HG02943 (cell line): ENCODE measurements at regions not wholly inside any gene's neighbourhood (a gene's known extent, or its start where the extent isn't known, plus 50 kb on each side); places are given as distances from the start of the nearest gene placed in this dataset.
"Not testable (repeated sequence)": the region's sequence is repeated elsewhere in the genome, so short reads cannot be mapped to it uniquely, and the experiment has no call there.

ENCODE experiments used
- ATAC-seq: cut with Tn5 transposase; IDR thresholded peaks from one replicate; pipeline ENCODE4 v1.9.1; 2021; ENCODE audit warnings: mild to moderate bottlenecking, low read depth, moderate library complexity; ENCODE audit not compliant: unreplicated experiment

- no peak for ATAC-seq
Observed at GRCh38 chr1:185445594-185445993, 128.6 kb upstream of the IVNS1ABP start.

DNA sequence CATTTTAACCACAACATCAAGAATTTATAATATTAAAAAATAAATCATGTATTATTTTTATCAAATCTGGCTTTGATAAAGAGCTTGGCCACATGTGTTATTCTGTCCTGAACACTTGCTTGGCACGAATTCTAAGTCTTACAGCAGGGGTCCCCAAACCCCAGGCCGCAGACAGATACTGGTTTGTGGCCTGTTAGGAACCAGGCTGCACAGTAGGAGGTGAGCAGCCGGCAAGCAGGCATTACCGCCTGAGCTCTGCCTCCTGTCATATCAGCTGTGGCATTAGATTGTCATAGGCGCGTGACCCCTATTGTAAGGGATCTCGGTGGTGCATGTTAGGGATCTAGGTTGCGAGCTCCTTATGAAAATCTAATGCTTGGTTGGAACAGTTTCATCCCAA, 127.6 kb upstream of the IVNS1ABP start:
- no peak for ATAC-seq

- ATAC-seq: no peak
Observed at GRCh38 chr1:185442050-185442449, 125.0 kb upstream of the IVNS1ABP start.

DNA sequence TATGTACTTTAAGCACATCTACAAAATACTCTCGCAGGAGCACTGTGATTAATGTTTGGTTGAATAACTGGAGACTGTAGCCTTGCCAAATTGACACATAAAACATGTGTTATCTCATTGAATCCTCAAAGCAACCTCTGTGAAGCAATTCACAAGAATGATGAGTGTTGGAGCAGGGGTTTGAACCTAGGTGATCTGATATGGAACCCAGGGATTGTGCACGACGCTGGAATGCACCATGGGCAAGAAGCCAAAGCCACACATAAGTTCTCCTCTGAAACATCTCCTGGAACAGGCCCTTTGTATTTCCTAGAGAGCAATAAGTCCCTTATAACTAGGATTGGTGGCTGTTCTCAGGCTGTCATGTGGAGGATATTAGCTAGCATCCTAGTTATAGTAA, 124.6 kb upstream of the IVNS1ABP start:
- no peak for ATAC-seq

DNA sequence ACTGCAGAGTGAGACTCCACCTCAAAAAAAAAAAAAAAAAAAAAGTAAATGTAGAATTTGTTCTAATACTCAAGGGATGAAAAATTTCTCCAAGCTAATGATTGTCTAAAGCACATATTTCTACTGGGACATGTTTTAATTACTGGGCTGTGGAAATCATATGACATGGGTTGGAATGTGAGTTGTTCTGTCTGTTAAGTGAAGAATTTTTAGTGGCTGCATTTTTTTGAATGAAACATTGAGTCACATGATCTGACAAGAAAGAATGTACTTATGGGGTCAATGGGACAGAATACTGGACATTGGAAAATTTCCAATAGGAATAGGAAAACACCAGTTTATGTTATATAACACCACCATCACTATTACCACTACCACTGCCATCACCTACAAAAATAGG, 123.8 kb upstream of the IVNS1ABP start:
- no peak for ATAC-seq

- ATAC-seq: peak; percentile 65
Observed at GRCh38 chr1:185439727-185440415, 122.8 kb upstream of the IVNS1ABP start.

DNA sequence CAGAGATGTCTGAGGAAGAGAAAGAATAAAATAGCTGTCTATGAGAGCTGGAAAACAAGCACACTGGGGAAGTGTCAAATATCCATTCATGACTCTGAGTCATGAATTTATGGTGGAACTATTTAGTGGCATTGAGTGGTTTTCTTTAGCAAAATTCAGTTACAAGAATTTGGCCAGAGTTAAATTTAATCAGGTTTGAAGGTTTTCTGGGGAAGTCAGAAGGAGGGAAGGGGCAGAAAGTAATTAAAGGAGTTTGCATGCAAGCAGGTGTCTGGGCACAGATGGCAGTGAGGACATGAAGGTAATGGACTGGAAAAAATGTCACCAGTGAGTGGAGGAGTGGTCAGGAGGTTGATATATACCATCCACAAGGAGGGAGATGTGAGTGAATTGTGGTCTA, 121.9 kb upstream of the IVNS1ABP start:
- no peak for ATAC-seq

DNA sequence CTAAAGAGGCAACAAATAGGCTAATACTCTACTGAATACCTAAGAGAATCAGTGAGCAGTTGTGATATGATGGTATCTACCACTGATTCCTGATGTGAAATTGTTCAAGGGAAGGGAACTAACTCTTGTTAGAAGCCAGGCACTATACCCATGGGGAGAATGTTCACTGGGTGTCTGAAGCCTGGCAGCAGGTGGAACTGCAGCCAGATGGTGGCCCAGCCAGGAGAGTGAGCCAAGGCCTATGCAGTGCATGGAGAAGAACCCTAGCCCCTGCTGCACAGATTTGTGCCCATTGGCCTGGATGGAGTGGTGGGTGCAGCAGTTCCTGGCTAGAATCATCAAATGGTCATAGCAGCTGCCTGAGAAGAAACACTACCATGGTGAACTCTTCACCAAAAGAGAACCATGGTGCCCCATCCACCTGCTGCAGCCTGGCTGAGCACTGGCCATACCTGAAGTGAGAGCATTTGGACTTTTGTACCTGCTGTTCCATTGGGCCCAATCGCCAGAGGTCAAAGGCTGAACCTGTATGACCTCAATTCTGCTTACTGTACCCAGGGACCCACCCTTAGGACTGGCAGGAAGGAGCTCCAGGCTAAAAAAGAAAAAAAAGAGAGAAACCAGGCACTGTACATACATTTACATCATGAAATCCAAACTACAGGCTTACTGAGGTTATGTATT, 118.8 kb upstream of the IVNS1ABP start:
- no peak for ATAC-seq

- no peak for ATAC-seq
Observed at GRCh38 chr1:185434721-185435120, 117.7 kb upstream of the IVNS1ABP start.

- no peak for ATAC-seq
Observed at GRCh38 chr1:185433667-185434066, 116.6 kb upstream of the IVNS1ABP start.

DNA sequence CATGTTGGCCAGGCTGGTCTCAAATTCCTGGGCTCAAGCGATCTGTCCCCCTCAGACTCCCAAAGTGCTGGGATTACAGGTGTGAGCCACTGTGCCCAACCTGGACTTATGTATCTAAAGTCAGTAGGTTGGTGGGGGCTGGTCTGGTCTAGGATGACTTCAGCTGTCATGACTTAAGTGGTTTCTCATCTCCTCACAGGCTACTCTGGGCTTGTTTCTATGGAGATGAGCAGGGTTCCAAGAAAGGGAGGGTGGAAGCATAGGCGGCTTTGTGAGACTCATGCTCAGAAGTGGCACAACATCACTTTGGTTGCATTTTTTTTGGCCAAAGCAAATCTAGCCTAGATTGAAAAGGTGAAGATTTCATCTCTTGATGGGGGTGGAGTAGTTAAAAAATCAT, 115.9 kb upstream of the IVNS1ABP start:
- no peak for ATAC-seq

- no peak for ATAC-seq
Observed at GRCh38 chr1:185431612-185432011, 114.6 kb upstream of the IVNS1ABP start.

DNA sequence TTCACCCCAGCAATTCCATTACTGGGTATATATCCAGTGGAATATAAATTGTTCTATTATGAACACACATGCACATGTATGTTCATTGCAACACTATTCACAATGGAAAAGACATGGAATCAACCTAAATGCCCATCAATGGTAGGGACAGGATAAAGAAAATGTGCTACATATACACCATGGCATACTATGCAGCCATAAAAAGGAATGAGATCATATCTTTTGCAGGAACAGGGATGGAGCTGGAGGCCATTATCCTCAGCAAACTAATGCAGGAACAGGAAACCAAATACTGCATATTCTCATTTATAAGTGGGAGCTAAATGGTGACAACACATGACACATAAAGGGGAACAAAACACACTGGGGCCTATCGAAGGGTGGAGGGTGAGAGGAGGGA, 112.6 kb upstream of the IVNS1ABP start:
- not testable (repeated sequence) for ATAC-seq

- no peak for ATAC-seq
Observed at GRCh38 chr1:185427776-185428175, 110.7 kb upstream of the IVNS1ABP start.

- ATAC-seq: no peak
Observed at GRCh38 chr1:185427264-185427663, 110.2 kb upstream of the IVNS1ABP start.

- ATAC-seq: no peak
Observed at GRCh38 chr1:185426848-185427247, 109.8 kb upstream of the IVNS1ABP start.

- no peak for ATAC-seq
Observed at GRCh38 chr1:185425163-185425562, 108.1 kb upstream of the IVNS1ABP start.

GRCh38 chr1:185421485-185422107, 104.6 kb upstream of the IVNS1ABP start:
- no peak for ATAC-seq

DNA sequence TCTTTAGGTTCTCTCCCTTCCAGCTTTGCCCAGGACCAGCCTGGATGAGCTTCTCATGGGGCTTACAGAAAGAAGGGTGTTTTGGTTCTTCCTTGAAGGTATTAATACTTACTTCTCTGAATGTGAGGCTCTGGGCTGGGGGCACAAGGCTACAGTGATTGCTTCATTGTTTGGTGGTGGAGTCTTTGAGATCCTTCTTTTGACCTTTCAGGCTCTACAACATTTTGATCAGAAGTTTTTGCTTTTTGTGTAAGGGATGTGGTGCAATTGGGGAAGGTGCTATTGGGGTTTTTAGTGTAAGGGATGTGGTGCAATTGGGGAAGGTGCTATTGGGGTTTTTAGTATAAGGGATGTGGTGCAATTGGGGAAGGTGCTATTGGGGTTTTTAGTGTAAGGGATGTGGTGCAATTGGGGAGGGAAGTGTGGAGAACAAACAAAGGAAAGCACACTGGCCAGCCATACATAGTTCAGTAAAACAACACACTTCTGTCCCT, 103.6 kb upstream of the IVNS1ABP start:
- no peak for ATAC-seq

GRCh38 chr1:185419718-185420117, 102.7 kb upstream of the IVNS1ABP start:
- no peak for ATAC-seq

GRCh38 chr1:185418472-185418871, 101.4 kb upstream of the IVNS1ABP start:
- ATAC-seq: no peak
